ENCODE measurements at regions not wholly inside any gene's neighbourhood (a gene's known extent, or its start where the extent isn't known, plus 50 kb on each side); places are given as distances from the start of the nearest gene placed in this dataset.

DNA sequence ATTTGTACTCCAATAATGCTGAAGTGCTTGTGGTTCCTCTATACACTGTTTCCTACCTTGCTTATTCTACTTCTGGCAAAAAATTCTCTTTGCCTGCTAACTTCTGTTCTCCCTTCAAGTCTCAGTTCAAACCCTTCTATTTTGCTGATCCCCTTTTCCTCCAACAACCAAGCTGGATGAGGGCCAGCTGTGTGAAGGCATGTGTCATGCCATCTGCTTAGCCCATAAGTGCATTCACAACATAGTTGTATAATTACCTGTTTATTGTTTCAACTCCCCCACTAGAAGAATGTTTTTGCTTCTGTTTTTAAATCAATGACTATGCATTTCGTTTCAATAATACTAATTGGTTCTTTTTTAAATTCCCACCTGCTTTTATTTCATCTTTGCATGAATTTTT, 1951.4 kb upstream of the WWC1 start:
- H3K36me3 ChIP-seq (ENCODE audit: control insufficient read depth, insufficient read depth, low read length) = no peaks in the 10 kb centered on the region
- TF ChIP-seq, protein P1, sequence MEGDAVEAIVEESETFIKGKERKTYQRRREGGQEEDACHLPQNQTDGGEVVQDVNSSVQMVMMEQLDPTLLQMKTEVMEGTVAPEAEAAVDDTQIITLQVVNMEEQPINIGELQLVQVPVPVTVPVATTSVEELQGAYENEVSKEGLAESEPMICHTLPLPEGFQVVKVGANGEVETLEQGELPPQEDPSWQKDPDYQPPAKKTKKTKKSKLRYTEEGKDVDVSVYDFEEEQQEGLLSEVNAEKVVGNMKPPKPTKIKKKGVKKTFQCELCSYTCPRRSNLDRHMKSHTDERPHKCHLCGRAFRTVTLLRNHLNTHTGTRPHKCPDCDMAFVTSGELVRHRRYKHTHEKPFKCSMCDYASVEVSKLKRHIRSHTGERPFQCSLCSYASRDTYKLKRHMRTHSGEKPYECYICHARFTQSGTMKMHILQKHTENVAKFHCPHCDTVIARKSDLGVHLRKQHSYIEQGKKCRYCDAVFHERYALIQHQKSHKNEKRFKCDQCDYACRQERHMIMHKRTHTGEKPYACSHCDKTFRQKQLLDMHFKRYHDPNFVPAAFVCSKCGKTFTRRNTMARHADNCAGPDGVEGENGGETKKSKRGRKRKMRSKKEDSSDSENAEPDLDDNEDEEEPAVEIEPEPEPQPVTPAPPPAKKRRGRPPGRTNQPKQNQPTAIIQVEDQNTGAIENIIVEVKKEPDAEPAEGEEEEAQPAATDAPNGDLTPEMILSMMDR (IDR thresholded peaks at IDR 0.05; ENCODE audit: insufficient read depth, low read length, severe bottlenecking) = no peak
- H3K27me3 ChIP-seq (ENCODE audit: control insufficient read depth, insufficient read depth, low read length) = no peaks in the 10 kb centered on the region
- H3K4me3 ChIP-seq (ENCODE audit: low read depth, low read length) = no peak overlapping the region
- DNase-seq (ENCODE audit: low read depth) = no peak
- FAIRE-seq = no peak

DNA sequence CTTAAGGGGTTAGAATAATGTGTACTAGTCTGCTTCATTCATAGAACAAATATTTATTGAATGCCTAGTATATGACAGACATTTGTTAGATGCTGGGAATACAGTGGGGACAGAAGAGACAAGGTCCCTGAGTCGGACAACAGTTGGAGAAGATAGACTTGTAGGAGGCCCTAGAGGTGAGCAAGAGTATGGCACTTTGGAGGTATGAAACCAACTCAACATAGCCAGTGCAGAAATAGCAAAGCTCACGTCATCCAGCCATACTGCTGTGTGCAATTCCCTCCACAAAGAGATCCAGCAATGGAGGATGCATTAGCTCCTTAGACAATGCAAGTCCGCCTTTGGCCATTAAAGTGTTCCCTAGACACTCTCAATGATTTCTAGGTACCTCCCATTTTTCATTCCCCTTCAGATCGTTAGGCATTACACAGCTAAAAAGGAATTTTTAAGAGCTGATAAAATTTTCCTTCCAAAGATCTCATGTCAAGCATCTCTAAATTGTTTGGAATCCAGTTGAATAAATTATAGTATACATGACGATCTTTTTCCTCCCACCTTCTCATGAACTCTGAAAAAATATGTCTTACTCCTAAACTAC, 1949.6 kb upstream of the WWC1 start:
- FAIRE-seq (no peak), DNase-seq (ENCODE audit: low read depth) (no peak)
- H3K27me3 ChIP-seq (ENCODE audit: control insufficient read depth, insufficient read depth, low read length) = no peaks in the 10 kb centered on the region
- H3K36me3 ChIP-seq (ENCODE audit: control insufficient read depth, insufficient read depth, low read length) = no peaks in the 10 kb centered on the region
- H3K4me3 ChIP-seq (ENCODE audit: low read depth, low read length) = no peak overlapping the region
- TF ChIP-seq, protein P1 (IDR thresholded peaks at IDR 0.05; ENCODE audit: insufficient read depth, low read length, severe bottlenecking) = no peak

DNA sequence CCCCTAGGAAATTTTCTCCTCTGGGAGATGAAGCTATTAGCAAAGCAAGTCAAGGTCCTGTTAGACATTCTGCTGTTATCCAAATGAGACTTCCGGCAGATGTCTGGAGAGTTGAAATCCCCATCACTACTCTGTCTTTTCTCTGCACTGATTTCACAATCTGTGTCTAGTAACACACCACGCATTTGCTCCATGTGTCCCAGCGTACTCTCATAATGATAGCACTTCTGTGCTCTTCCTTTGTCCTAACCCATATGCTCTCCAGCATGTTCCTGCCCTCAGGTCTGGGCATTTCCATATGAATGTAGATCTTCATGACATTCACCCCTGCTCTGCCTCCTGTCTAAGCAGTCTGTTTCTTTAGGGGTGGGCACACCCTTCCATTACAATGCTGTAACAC, 1949.0 kb upstream of the WWC1 start:
- Histone ChIP-seq H3K27me3 (ENCODE audit: control insufficient read depth, insufficient read depth, low read length) (no peaks in the 10 kb centered on the region), H3K4me3 (ENCODE audit: low read depth, low read length) (no peak overlapping the region), H3K36me3 (ENCODE audit: control insufficient read depth, insufficient read depth, low read length) (no peaks in the 10 kb centered on the region)
- FAIRE-seq = no peak
- DNase-seq (ENCODE audit: low read depth) = no peak
- TF ChIP-seq, protein P1 (IDR thresholded peaks at IDR 0.05; ENCODE audit: insufficient read depth, low read length, severe bottlenecking) = no peak

DNA sequence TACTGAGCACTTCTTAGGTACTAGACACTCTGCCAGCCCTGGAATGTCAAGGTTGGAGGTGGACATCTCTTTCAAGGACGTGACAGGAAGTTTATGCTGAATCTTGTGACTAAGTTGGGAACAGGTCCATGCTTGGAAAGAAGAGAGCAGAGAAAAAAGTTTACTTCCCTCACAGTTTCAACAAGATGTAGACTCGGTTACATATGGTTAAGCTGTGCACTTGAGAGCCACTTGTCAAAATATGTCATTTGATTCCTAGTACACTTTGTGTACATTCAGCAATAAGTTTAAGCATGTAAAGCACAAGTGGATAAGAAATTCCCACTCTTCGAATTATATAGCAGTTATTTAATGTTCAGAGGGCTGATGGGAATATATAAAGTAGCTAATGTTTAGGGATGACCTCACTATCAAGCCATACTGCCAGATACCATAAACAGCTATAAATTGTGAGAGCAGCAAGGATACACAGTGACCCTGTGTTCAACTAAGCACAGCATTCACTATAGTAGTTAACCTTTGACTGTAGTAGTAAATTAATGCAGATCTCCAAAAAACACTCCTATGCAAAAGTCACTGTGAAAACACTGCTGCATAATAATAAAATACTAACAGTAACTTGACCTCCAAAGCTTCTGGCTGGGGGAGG, 1944.6 kb upstream of the WWC1 start:
- H3K36me3 ChIP-seq (ENCODE audit: control insufficient read depth, insufficient read depth, low read length) = no peaks in the 10 kb centered on the region
- FAIRE-seq (no peak), DNase-seq (ENCODE audit: low read depth) (no peak)
- TF ChIP-seq, protein P1 (IDR thresholded peaks at IDR 0.05; ENCODE audit: insufficient read depth, low read length, severe bottlenecking) = no peak
- no peaks in the 10 kb centered on the region for H3K27me3 ChIP-seq (ENCODE audit: control insufficient read depth, insufficient read depth, low read length)
- no peak overlapping the region for H3K4me3 ChIP-seq (ENCODE audit: low read depth, low read length)

DNA sequence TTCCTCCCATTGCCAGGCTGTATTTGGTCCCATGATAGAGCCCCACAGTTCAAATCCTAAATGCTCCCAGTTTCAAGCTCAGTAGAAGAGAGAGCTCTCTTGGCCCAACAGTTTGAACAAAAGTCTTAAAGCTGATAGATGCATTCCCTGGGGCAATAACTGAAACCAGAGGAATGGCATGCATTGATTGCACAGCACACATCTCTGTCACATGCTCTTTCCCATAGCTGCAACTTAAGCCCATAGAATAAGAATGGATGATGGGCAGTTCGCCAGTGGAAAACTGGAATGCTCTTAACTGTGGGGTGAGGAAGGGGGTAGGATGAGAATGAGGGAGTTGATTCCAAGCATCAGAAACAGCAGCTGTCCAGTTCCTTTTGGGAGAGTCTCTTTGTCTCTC, 1942.4 kb upstream of the WWC1 start:
- H3K4me3 ChIP-seq (ENCODE audit: low read depth, low read length) = no peak overlapping the region
- no peaks in the 10 kb centered on the region for H3K27me3 ChIP-seq (ENCODE audit: control insufficient read depth, insufficient read depth, low read length)
- no peaks in the 10 kb centered on the region for H3K36me3 ChIP-seq (ENCODE audit: control insufficient read depth, insufficient read depth, low read length)
- no peak for FAIRE-seq
- DNase-seq (ENCODE audit: low read depth) = no peak
- TF ChIP-seq, protein P1 (IDR thresholded peaks at IDR 0.05; ENCODE audit: insufficient read depth, low read length, severe bottlenecking) = no peak

DNA sequence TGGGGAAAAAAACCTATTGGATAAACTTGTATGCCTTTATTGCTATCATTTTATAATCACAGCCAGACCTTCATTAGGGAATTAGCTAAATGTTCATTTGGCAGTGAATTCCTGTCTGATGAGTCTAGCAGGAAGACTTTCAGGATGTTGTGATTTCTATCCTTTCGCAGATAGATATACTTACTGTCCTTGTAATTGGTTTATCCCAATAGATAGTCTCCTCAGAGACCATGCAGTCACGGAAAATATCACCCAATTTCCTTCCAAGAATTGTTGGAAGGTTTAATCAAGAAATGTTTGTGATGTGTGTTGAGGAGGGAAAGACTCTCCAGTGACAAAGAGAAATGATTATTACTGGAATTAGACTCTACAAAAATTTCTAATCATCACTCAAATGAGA, 1937.9 kb upstream of the WWC1 start:
- TF ChIP-seq, protein P1 (IDR thresholded peaks at IDR 0.05; ENCODE audit: insufficient read depth, low read length, severe bottlenecking) = no peak
- DNase-seq (ENCODE audit: low read depth) = no peak
- H3K4me3 ChIP-seq (ENCODE audit: low read depth, low read length) = no peak overlapping the region
- no peak for FAIRE-seq
- H3K27me3 ChIP-seq (ENCODE audit: control insufficient read depth, insufficient read depth, low read length) = no peaks in the 10 kb centered on the region
- H3K36me3 ChIP-seq (ENCODE audit: control insufficient read depth, insufficient read depth, low read length) = no peaks in the 10 kb centered on the region

Measured in bronchial epithelial cell (primary cell).